ENCODE measurements at regions not wholly inside any gene's neighbourhood (a gene's known extent, or its start where the extent isn't known, plus 50 kb on each side); places are given as distances from the start of the nearest gene placed in this dataset.

DNA sequence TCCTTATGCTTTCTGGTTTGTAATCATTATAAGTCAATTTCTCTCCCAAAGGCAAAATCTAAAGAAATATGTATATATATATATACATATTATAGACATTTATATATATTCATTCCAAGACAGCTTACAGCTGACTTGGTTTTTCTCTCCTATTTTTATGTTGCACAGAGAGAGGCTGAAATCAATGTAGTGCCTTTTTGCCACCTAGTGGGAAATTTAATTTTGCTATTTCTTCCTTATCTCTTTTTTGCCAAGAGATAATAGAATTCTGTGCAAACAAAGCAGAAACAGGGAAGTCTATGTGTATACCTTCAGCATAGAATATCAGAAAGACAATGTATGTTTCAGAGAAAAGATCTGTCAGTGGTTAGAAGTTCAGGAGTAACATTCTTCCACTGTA is 186.0 kb upstream of the ANO5 start:
- no peaks in the 10 kb centered on the region for H3K4me1 ChIP-seq (ENCODE audit: insufficient read depth, insufficient read length)
- H3K27me3 ChIP-seq (ENCODE audit: insufficient read depth, insufficient read length) = no peaks in the 10 kb centered on the region
- no peaks in the 10 kb centered on the region for H3K36me3 ChIP-seq (ENCODE audit: insufficient read depth, insufficient read length, low read length)
- TF ChIP-seq ZNF274 (IDR thresholded peaks at IDR 0.05; ENCODE audit: low read depth, low read length) = no peak
- no peak for TF ChIP-seq SUZ12 (IDR thresholded peaks at IDR 0.05; ENCODE audit: extremely low read depth, insufficient read depth, insufficient read length)
- no peak for TF ChIP-seq YY1 (IDR thresholded peaks at IDR 0.05; ENCODE audit: insufficient read depth, insufficient read length)
- no peak overlapping the region for H3K9ac ChIP-seq (ENCODE audit: insufficient read length, low read depth)
- H3K4me3 ChIP-seq (ENCODE audit: insufficient read length, low read depth) = no peak overlapping the region
- H3K9me3 ChIP-seq (ENCODE audit: insufficient read depth, low read length) = peaks cover 3% of the 10 kb centered on the region; the same call in 1 of the 2 replicates
- DNase-seq (ENCODE audit: low read depth, low spot score) = no peak

DNA sequence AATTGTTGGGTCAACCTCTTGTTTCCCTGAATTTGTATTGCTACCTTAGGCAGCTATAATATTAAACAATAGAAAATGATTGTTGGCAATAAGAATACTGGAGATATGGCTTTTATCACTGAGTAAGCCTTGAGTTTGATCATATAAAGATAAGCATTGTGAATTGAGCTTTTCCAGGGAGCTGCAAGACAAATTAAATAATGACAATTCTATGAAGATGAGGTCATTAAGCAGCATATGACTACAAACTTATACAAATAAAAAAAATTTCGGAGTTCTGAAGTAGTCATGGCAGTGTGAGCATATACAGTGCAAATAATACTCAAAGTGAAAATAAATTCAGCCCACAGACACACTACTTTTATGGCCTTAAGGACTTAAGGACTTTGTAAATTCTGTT is 161.1 kb upstream of the ANO5 start:
- Histone ChIP-seq H3K27me3 (ENCODE audit: insufficient read depth, insufficient read length) (no peaks in the 10 kb centered on the region), H3K36me3 (ENCODE audit: insufficient read depth, insufficient read length, low read length) (no peaks in the 10 kb centered on the region)
- TF ChIP-seq ZNF274 (IDR thresholded peaks at IDR 0.05; ENCODE audit: low read depth, low read length) (no peak), YY1 (IDR thresholded peaks at IDR 0.05; ENCODE audit: insufficient read depth, insufficient read length) (no peak), SUZ12 (IDR thresholded peaks at IDR 0.05; ENCODE audit: extremely low read depth, insufficient read depth, insufficient read length) (no peak)

DNA sequence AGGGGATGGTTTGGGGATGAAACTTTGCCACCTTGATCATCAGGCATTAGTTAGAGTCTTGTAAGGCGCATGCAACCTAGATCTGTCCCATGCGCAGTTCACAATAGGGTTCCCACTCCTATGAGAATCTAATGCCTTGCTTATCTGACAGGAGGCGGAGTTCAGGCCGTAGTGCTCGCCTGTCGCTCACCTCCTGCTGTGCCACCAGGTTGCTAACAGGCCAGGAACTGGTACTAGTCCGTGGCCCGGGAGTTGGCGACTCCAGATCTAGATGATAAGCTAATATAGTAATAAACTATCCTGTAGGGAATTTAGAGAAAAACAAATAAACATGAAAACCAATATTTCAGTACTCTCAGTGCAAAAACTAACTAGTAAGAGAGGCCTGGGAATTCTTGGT is 155.4 kb upstream of the ANO5 start:
- no peak for DNase-seq (ENCODE audit: low read depth, low spot score)
- no peaks in the 10 kb centered on the region for H3K27me3 ChIP-seq (ENCODE audit: insufficient read depth, insufficient read length)
- TF ChIP-seq YY1 (IDR thresholded peaks at IDR 0.05; ENCODE audit: insufficient read depth, insufficient read length) (no peak), ZNF274 (IDR thresholded peaks at IDR 0.05; ENCODE audit: low read depth, low read length) (no peak), SUZ12 (IDR thresholded peaks at IDR 0.05; ENCODE audit: extremely low read depth, insufficient read depth, insufficient read length) (no peak)
- no peaks in the 10 kb centered on the region for H3K4me1 ChIP-seq (ENCODE audit: insufficient read depth, insufficient read length)
- H3K9me3 ChIP-seq (ENCODE audit: insufficient read depth, low read length) = no peaks in the 10 kb centered on the region
- H3K4me3 ChIP-seq (ENCODE audit: insufficient read length, low read depth) = no peak overlapping the region
- H3K9ac ChIP-seq (ENCODE audit: insufficient read length, low read depth) = no peak overlapping the region
- H3K36me3 ChIP-seq (ENCODE audit: insufficient read depth, insufficient read length, low read length) = no peaks in the 10 kb centered on the region

More for the DNA sequence above, 161.1 kb upstream of the ANO5 start:
- no peaks in the 10 kb centered on the region for H3K4me1 ChIP-seq (ENCODE audit: insufficient read depth, insufficient read length)
- H3K4me3 ChIP-seq (ENCODE audit: insufficient read length, low read depth) = no peak overlapping the region
- H3K9ac ChIP-seq (ENCODE audit: insufficient read length, low read depth) = no peak overlapping the region
- DNase-seq (ENCODE audit: low read depth, low spot score) = no peak
- H3K9me3 ChIP-seq (ENCODE audit: insufficient read depth, low read length) = no peaks in the 10 kb centered on the region

DNA sequence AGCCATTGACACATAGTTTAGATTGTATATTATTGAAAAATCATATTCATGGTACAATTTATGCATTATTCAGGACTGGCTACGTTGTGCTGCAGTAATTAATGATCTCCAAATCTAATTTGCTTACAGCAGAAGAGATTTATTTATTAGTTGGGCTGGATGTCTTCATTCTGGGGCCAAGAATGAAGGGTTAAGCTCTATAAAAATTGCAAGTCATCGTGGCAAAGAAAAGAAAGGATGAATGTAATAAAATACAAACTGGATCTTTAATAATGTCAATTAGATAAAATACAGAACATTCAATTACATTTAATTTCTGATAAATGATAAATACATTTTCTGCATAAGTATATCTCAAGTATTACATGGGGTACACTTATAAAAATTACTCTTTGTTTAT is 151.8 kb upstream of the ANO5 start:
- TF ChIP-seq ZNF274 (IDR thresholded peaks at IDR 0.05; ENCODE audit: low read depth, low read length) = no peak
- no peak for TF ChIP-seq SUZ12 (IDR thresholded peaks at IDR 0.05; ENCODE audit: extremely low read depth, insufficient read depth, insufficient read length)
- no peak for TF ChIP-seq YY1 (IDR thresholded peaks at IDR 0.05; ENCODE audit: insufficient read depth, insufficient read length)
- Histone ChIP-seq H3K9me3 (ENCODE audit: insufficient read depth, low read length) (no peaks in the 10 kb centered on the region), H3K9ac (ENCODE audit: insufficient read length, low read depth) (no peak overlapping the region), H3K36me3 (ENCODE audit: insufficient read depth, insufficient read length, low read length) (no peaks in the 10 kb centered on the region), H3K27me3 (ENCODE audit: insufficient read depth, insufficient read length) (no peaks in the 10 kb centered on the region), H3K4me1 (ENCODE audit: insufficient read depth, insufficient read length) (no peaks in the 10 kb centered on the region), H3K4me3 (ENCODE audit: insufficient read length, low read depth) (no peak overlapping the region)
- no peak for DNase-seq (ENCODE audit: low read depth, low spot score)

DNA sequence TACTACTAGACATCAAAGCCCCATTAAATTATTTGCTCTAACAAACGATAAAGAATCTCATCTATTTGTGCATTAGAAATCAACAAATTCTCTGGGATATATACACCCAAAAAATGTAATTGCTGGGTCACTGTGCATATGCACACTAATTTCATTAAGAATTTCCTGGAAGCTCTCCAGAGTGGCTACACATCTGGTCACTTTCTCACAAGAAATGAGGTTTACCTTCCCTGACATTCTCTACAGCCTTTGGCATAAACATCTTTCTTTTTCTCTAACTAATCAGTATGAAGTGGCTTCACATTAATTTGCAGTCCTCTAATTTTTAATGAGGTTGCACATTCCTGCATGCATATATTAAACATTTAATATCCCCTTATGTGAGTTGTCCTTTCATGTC is 150.8 kb upstream of the ANO5 start:
- H3K4me3 ChIP-seq (ENCODE audit: insufficient read length, low read depth) = no peak overlapping the region
- no peaks in the 10 kb centered on the region for H3K4me1 ChIP-seq (ENCODE audit: insufficient read depth, insufficient read length)
- H3K36me3 ChIP-seq (ENCODE audit: insufficient read depth, insufficient read length, low read length) = no peaks in the 10 kb centered on the region
- DNase-seq (ENCODE audit: low read depth, low spot score) = no peak
- H3K27me3 ChIP-seq (ENCODE audit: insufficient read depth, insufficient read length) = no peaks in the 10 kb centered on the region
- no peak overlapping the region for H3K9ac ChIP-seq (ENCODE audit: insufficient read length, low read depth)
- no peak for TF ChIP-seq ZNF274 (IDR thresholded peaks at IDR 0.05; ENCODE audit: low read depth, low read length)
- TF ChIP-seq YY1 (IDR thresholded peaks at IDR 0.05; ENCODE audit: insufficient read depth, insufficient read length) = no peak
- TF ChIP-seq SUZ12 (IDR thresholded peaks at IDR 0.05; ENCODE audit: extremely low read depth, insufficient read depth, insufficient read length) = no peak
- no peaks in the 10 kb centered on the region for H3K9me3 ChIP-seq (ENCODE audit: insufficient read depth, low read length)

DNA sequence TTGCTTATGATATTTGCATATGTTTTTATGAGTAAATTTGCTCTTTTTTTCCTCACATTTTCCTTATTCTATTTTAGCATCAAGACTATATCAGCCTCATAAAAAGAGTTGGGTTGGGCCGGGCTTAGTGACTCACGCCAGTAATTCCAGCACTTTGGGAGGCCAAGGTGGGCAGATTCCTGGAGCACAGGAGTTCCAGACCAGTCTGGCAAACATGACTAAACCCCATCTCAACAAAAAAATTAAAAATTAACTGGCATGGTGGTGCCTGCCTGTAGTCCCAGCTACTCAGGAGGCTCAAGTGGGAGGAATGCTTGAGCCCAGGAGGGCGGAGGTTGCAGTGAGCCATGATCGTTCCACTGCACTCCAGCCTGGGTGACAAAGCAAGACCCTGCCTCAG is 148.8 kb upstream of the ANO5 start:
- TF ChIP-seq YY1 (IDR thresholded peaks at IDR 0.05; ENCODE audit: insufficient read depth, insufficient read length) (no peak), SUZ12 (IDR thresholded peaks at IDR 0.05; ENCODE audit: extremely low read depth, insufficient read depth, insufficient read length) (no peak), ZNF274 (IDR thresholded peaks at IDR 0.05; ENCODE audit: low read depth, low read length) (no peak)
- no peaks in the 10 kb centered on the region for H3K9me3 ChIP-seq (ENCODE audit: insufficient read depth, low read length)
- no peak overlapping the region for H3K4me3 ChIP-seq (ENCODE audit: insufficient read length, low read depth)
- no peak for DNase-seq (ENCODE audit: low read depth, low spot score)
- H3K36me3 ChIP-seq (ENCODE audit: insufficient read depth, insufficient read length, low read length) = no peaks in the 10 kb centered on the region
- no peak overlapping the region for H3K9ac ChIP-seq (ENCODE audit: insufficient read length, low read depth)
- H3K27me3 ChIP-seq (ENCODE audit: insufficient read depth, insufficient read length) = no peaks in the 10 kb centered on the region
- H3K4me1 ChIP-seq (ENCODE audit: insufficient read depth, insufficient read length) = no peaks in the 10 kb centered on the region

DNA sequence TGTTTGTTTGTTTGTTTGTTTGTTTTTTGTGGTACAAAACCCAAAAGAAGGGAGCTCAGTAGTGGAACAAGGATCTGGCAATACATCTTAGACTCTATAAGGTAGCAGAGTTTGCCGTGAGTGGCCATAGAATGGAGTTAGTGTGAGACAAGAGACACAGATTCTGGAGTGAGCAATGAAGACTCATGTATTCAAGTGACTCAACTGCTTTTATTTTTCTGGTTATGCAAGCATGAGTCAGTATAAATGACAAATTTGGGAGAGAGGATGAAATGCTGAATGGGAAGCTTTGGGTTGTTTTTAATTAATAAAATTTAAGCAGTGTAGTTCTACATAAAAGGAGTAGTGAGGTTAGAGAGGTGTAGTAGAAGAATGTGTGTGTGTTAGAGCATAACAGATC is 143.6 kb upstream of the ANO5 start:
- TF ChIP-seq SUZ12 (IDR thresholded peaks at IDR 0.05; ENCODE audit: extremely low read depth, insufficient read depth, insufficient read length) = no peak
- TF ChIP-seq YY1 (IDR thresholded peaks at IDR 0.05; ENCODE audit: insufficient read depth, insufficient read length) = no peak
- TF ChIP-seq ZNF274 (IDR thresholded peaks at IDR 0.05; ENCODE audit: low read depth, low read length) = no peak
- Histone ChIP-seq H3K4me3 (ENCODE audit: insufficient read length, low read depth) (no peak overlapping the region), H3K27me3 (ENCODE audit: insufficient read depth, insufficient read length) (no peaks in the 10 kb centered on the region), H3K9ac (ENCODE audit: insufficient read length, low read depth) (no peak overlapping the region), H3K9me3 (ENCODE audit: insufficient read depth, low read length) (no peaks in the 10 kb centered on the region), H3K4me1 (ENCODE audit: insufficient read depth, insufficient read length) (no peaks in the 10 kb centered on the region), H3K36me3 (ENCODE audit: insufficient read depth, insufficient read length, low read length) (no peaks in the 10 kb centered on the region)
- DNase-seq (ENCODE audit: low read depth, low spot score) = no peak
